Peyer's patch (tissue), 4 donors: ENCODE measurements at regions not wholly inside any gene's neighbourhood (a gene's known extent, or its start where the extent isn't known, plus 50 kb on each side); places are given as distances from the start of the nearest gene placed in this dataset.

Experiments
- DNase-seq, 3 donors: peaks; one replicate each; pipeline ENCODE4 v3.0.0-alpha.2; 2017 to 2019
- H3K27ac ChIP-seq, 4 donors: fragments of 200-600 bp; sonication (generic); one replicate each; pipeline ENCODE4 v1.5.1; 2016 to 2019
- H3K27me3 ChIP-seq, 2 donors: fragments of 200-600 bp; sonication (generic); one replicate each; pipeline ENCODE4 v1.5.1; 2019
- H3K36me3 ChIP-seq, 3 donors: fragments of 200-600 bp; sonication (generic); one replicate each; pipeline ENCODE4 v1.5.1; 2016 to 2019
- H3K4me1 ChIP-seq, 4 donors: fragments of 200-600 bp; sonication (generic); one replicate each; pipeline ENCODE4 v1.5.1; 2016 to 2019
- H3K4me3 ChIP-seq, 4 donors: fragments of 200-600 bp; sonication (generic); 1 replicate in 3 of 4; 2 replicates in 1 of 4; pipeline ENCODE4 v1.5.1; 2016 to 2019; ENCODE audit warnings: mild to moderate bottlenecking in 1 of 4
- H3K9me3 ChIP-seq, 4 donors: fragments of 200-600 bp; sonication (generic); one replicate each; pipeline ENCODE4 v1.5.1; 2016 to 2019; ENCODE audit warnings: mild to moderate bottlenecking in 1 of 4
- CTCF ChIP-seq, 6 experiments: fragments of 450-650 bp in 4 of 6; fragments of 200-600 bp in 2 of 6; sonication (generic) in 1 of 6; IDR thresholded peaks; one replicate each; pipeline ENCODE4 v1.5.1; 2017 to 2019; ENCODE audit warnings: antibody characterized with exemption in 6 of 6, mild to moderate bottlenecking in 3 of 6, moderate library complexity in 1 of 6
- POLR2A ChIP-seq, 2 donors: fragments of 450-650 bp; IDR thresholded peaks; one replicate each; pipeline ENCODE4 v1.5.1; 2017; ENCODE audit warnings: antibody characterized with exemption in 2 of 2, mild to moderate bottlenecking in 2 of 2, moderate library complexity in 2 of 2

- Histone ChIP-seq H3K4me1 (no peaks in the 10 kb centered on the region), H3K9me3 (peaks cover 0 to 3% (median 0%) of the 10 kb centered on the region in 4 donors), H3K36me3 (no peaks in the 10 kb centered on the region), H3K4me3 (no peak overlapping the region), H3K27me3 (no peaks in the 10 kb centered on the region), H3K27ac (no peak overlapping the region)
- no peak for DNase-seq
- TF ChIP-seq CTCF (IDR thresholded peaks at IDR 0.05) (no peak), POLR2A (IDR thresholded peaks at IDR 0.05) (no peak)
Observed at GRCh38 chr10:129187331-129187730, 279.7 kb upstream of the MGMT start.

GRCh38 chr10:129191797-129192196, 275.2 kb upstream of the MGMT start:
- no peak overlapping the region for H3K4me3 ChIP-seq
- no peak for DNase-seq

GRCh38 chr10:129192344-129193128, 274.5 kb upstream of the MGMT start:
- H3K9me3 ChIP-seq, result peaks cover 0 to under 1% (median 0%) of the 10 kb centered on the region in 4 donors
- no peak overlapping the region for H3K4me3 ChIP-seq
- no peak for TF ChIP-seq CTCF (IDR thresholded peaks at IDR 0.05)
- no peaks in the 10 kb centered on the region for H3K4me1 ChIP-seq
- H3K36me3 ChIP-seq, result no peaks in the 10 kb centered on the region
- H3K27me3 ChIP-seq, result no peaks in the 10 kb centered on the region
- peak in 1 of 3 donors; percentile 54 for DNase-seq
- no peak overlapping the region for H3K27ac ChIP-seq

More at GRCh38 chr10:129191797-129192196, 275.2 kb upstream of the MGMT start:
- no peak for TF ChIP-seq CTCF (IDR thresholded peaks at IDR 0.05)
- no peak for TF ChIP-seq POLR2A (IDR thresholded peaks at IDR 0.05)
- no peaks in the 10 kb centered on the region for H3K36me3 ChIP-seq
- no peaks in the 10 kb centered on the region for H3K27me3 ChIP-seq
- H3K4me1 ChIP-seq, result no peaks in the 10 kb centered on the region
- H3K9me3 ChIP-seq, result peaks cover 0 to 3% (median 0%) of the 10 kb centered on the region in 4 donors
- H3K27ac ChIP-seq, result no peak overlapping the region

- Histone ChIP-seq H3K4me1 (no peaks in the 10 kb centered on the region), H3K27me3 (no peaks in the 10 kb centered on the region), H3K9me3 (no peaks in the 10 kb centered on the region), H3K4me3 (no peak overlapping the region), H3K36me3 (no peaks in the 10 kb centered on the region), H3K27ac (no peak overlapping the region)
- TF ChIP-seq POLR2A (IDR thresholded peaks at IDR 0.05), result no peak
- DNase-seq, result no peak
Observed at GRCh38 chr10:129193148-129193547, 273.9 kb upstream of the MGMT start.

GRCh38 chr10:129194181-129194870, 272.7 kb upstream of the MGMT start:
- Histone ChIP-seq H3K9me3 (no peaks in the 10 kb centered on the region), H3K36me3 (no peaks in the 10 kb centered on the region), H3K27me3 (no peaks in the 10 kb centered on the region), H3K4me3 (no peak overlapping the region), H3K27ac (no peak overlapping the region), H3K4me1 (no peaks in the 10 kb centered on the region)
- DNase-seq, result no peak
- TF ChIP-seq CTCF (IDR thresholded peaks at IDR 0.05) (no peak), POLR2A (IDR thresholded peaks at IDR 0.05) (no peak)

GRCh38 chr10:129199826-129200225, 267.2 kb upstream of the MGMT start:
- no peaks in the 10 kb centered on the region for H3K4me1 ChIP-seq

More at GRCh38 chr10:129199826-129200225, 267.2 kb upstream of the MGMT start:
- H3K27me3 ChIP-seq, result no peaks in the 10 kb centered on the region
- H3K9me3 ChIP-seq, result no peaks in the 10 kb centered on the region
- H3K36me3 ChIP-seq, result no peaks in the 10 kb centered on the region
- H3K27ac ChIP-seq, result no peak overlapping the region
- TF ChIP-seq POLR2A (IDR thresholded peaks at IDR 0.05) (no peak), CTCF (IDR thresholded peaks at IDR 0.05) (no peak)
- DNase-seq, result no peak
- no peak overlapping the region for H3K4me3 ChIP-seq
